A673 (cell line): ENCODE measurements at regions not wholly inside any gene's neighbourhood (a gene's known extent, or its start where the extent isn't known, plus 50 kb on each side); places are given as distances from the start of the nearest gene placed in this dataset.

Experiments used
- EZH2 ChIP-seq: fragments of 200-600 bp; sonication (generic); IDR thresholded peaks from 2 replicates; pipeline ENCODE4 v1.6.1; 2017; ENCODE audit warnings: borderline replicate concordance, low read depth, mild to moderate bottlenecking, mixed read lengths, antibody characterized with exemption, low read length; ENCODE audit not compliant: poor library complexity, severe bottlenecking
- TF ChIP-seq, protein P1 (sequence below): fragments of 300-800, 200-600 bp; sonication (generic); conservative IDR thresholded peaks from 2 replicates; pipeline ENCODE4 v1.5.1; 2017; ENCODE audit warnings: low read depth, mild to moderate bottlenecking, antibody characterized with exemption, low read length, moderate library complexity, mixed read lengths

DNA sequence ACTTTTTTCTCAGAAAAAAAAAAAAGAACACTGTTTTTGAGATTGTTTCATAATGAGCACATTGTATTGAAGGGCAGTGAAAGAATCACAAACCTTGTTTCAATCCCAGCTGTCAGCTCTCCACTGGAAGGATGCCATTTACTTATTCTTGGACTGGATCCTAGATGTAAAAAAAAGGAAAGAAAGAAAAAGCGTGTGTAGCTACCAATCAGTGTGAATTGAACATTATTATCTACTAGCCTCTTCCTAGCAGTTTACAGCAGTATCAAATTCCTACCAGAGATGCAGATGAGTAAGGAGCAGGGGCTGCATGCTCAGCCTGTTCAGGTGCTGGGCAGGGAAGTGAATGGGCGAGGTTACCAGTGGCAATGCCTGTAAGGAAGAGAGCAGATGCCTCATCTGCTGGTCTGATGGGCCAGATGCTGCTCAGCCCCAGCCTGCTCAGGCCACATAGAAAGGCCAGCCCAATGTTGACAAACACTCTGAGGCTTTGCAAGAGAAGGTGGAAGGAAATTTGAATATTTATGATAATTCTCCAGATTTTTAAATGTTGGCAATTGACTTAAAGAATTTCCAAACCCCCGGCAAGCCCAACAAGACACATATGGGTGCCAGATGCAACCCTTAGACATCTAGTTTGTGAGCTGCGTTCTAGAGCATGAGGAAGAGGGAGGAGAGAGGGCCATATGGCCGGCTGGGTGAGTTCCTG is 189.5 kb downstream of the IBTK start:
- TF ChIP-seq, protein P1, sequence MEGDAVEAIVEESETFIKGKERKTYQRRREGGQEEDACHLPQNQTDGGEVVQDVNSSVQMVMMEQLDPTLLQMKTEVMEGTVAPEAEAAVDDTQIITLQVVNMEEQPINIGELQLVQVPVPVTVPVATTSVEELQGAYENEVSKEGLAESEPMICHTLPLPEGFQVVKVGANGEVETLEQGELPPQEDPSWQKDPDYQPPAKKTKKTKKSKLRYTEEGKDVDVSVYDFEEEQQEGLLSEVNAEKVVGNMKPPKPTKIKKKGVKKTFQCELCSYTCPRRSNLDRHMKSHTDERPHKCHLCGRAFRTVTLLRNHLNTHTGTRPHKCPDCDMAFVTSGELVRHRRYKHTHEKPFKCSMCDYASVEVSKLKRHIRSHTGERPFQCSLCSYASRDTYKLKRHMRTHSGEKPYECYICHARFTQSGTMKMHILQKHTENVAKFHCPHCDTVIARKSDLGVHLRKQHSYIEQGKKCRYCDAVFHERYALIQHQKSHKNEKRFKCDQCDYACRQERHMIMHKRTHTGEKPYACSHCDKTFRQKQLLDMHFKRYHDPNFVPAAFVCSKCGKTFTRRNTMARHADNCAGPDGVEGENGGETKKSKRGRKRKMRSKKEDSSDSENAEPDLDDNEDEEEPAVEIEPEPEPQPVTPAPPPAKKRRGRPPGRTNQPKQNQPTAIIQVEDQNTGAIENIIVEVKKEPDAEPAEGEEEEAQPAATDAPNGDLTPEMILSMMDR, result no peak
- TF ChIP-seq EZH2, result no peak
